MV-4-11 (cell line): ENCODE measurements at regions not wholly inside any gene's neighbourhood (a gene's known extent, or its start where the extent isn't known, plus 50 kb on each side); places are given as distances from the start of the nearest gene placed in this dataset.
"Not testable (repeated sequence)": the region's sequence is repeated elsewhere in the genome, so short reads cannot be mapped to it uniquely, and the experiment has no call there.

ENCODE experiments used
- DNase-seq: peaks from one replicate; lab custom pipeline; 2025; lab: John Stamatoyannopoulos, UW

DNA sequence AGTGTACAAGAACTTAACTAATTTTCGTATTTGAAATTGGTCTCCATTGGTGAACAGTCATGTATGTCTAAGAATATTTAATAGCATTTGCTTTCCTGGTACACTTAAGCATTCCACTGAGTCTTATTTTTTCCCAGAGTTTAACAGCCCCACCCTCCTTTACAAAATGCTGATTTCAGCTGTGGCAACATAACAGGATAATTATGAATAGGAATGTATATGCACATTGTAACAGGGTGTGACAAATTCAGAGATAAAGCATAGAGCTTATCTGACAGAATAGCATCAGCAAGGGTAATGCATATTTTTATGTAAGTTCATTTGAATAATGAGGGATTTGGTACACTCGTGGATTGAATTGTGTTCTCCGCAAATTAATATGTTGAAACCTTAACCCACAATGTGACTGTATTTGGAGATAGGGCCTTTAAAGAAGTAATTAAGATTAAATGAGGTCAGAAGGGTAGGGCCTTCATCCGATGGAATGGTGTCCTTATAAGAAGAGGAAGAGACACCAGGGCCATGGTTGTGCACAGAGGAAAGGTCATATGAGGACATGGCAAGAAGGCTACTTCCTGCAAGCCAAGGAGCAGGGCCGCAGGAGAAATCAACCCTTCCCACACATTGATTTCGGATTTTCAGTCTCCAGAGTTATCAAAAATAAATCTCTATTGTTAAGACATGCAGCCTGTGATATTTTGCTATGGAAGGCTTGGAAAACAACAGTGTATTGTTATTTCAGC lies 439.7 kb upstream of the CDH20 start:
- DNase-seq, result no peak

DNA sequence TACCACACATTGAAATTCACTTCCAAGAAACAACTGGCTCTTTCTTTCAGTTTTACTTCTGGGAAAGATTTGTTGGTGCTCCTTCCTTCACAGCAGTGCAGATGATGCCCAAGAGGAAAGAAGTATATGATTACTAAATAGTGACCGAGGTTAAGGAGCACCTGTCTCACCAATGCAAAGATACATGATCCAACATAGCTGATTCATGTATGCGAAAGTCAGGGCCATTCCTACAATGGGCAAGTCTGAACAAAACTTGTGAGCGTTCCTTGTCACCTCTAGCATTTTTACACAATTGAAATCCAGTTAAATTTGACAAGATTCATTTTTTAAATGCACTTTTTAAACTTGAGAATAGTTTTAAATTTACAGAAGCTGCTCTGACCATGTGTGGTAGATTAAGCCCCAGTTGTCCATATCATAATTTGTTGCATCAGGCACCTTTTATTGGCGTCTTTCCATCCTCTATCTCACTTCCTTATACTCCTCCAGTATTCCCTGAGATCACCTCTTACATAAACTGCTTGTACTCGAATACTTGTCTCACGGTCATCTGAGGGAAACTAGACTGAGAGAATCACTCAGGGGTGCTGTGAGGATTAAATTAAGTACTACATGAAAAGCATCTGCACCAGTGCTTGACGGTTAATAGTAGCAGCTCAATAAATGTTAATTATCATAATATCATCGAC lies 438.8 kb upstream of the CDH20 start:
- no peak for DNase-seq

DNA sequence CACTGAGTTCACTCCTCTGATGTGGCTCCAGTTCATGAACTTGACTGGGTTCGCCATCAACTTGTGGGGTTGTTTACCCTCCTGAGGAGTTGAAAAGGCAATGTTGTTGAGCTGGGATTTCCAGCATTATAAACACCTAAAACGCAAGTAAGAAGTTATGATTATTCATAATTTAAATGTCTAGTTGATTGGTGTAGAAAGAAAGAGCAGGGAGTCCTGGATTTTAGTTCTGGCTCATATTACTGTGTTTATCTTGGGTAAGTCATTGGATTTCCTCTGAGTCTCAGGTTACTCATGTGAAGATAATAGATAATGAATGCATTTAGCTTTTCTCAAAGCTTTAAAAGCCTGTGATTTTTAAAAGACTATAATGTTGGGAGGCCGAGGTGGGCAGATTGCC lies 438.0 kb upstream of the CDH20 start:
- no peak for DNase-seq

DNA sequence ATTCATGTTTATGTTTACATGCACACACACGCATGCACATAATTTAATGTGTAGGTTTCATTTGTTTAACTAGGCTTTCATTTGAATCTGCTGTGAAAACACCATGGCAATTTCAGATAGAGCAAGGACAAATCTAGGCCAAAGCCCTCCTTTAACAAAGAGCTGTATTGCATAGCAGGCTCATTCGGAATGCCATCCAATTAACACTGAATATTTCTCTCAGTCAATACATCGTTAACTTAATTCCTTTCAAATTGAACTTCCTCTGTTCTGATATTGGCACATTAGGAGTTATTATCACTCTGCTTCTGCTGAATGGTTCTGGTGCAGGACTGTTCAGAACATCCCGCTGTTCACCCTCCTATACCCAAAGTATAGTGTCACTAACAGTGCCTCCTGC lies 435.1 kb upstream of the CDH20 start:
- DNase-seq, result no peak

GRCh38 chr18:60905699-60906098 lies 427.5 kb upstream of the CDH20 start:
- DNase-seq, result no peak

DNA sequence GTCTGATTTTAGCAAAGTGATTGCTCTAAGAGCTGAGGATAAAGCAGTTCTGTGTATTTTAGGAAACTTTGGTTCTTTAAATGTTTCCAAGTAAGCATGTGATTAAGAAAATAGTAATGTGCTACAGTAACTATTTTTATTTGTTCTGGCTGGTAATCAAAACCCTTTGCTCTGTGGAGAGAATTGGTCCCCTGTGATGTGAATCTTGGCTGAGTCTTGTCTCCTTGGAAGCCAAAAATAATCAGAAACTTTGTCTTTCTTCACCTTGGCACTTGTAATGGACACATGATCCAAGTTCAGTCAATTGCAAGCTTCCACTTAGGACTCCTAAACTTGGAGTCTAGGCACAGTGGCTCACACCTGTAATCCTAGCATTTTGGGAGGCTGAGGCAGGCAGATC lies 422.7 kb upstream of the CDH20 start:
- no peak for DNase-seq

- DNase-seq, result no peak
Measured at GRCh38 chr18:60911504-60911903, 421.7 kb upstream of the CDH20 start.

DNA sequence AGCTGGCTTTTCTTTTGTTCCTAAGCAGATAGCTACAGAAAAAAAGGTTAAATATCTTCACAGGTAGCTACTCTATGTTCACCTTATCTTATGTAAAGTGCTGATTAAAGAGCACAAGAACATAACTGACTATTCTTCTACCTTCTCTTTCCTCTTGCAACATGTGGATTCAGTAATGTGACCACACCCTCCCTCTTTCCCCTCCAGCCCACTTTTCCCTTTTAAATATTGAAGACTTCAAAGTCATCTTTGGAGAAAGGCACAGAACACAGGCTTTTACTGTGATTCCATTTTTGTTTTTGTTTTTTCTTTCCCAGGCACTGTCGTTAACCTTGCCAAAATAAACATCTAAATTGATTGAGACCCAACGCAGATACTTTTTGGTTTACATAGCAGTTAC lies 418.1 kb upstream of the CDH20 start:
- DNase-seq, result no peak

GRCh38 chr18:60918862-60919261 lies 414.4 kb upstream of the CDH20 start:
- DNase-seq, result not testable (repeated sequence)

GRCh38 chr18:60925892-60926291 lies 407.3 kb upstream of the CDH20 start:
- DNase-seq, result no peak

- DNase-seq, result no peak
Measured at GRCh38 chr18:60929966-60930365, 403.3 kb upstream of the CDH20 start.

DNA sequence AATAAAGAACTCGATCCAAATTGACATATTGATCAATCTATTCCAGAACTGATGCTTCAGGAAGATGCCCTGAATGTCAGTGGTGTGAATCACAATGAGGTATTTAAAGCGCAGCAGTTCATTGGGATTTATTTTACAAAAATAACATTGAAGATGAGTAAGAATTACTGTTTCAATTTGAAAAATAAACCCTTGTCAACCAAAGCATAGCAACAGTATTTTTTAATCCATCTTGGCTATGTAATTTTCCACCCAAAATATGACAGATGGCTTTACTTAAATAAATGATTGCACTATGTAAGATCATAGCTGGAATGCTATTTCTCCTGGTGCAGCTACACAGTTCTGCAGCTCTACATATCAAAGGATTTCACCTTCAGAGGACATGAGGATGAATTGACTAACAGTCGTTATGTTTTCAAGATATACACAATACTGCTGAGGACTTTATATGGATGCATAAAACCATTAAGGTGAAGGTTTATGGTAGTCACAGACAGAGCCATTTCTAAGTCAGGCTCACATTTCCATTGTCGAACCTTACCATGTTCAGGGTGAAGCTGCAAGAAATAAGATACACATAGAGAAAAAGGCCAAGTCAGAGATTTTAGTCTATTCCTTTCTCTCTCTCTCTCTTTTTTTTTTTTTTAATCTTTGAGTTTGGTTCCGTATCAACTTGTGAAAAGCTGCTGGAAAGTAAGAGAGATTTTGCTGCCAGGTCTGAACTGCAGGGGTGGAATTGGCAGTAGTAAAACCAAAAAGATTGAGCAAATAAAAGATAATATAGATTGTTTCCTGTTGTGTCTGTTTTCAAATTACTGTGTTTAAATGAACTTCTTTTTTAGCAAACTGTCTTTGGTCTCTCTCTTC lies 398.0 kb upstream of the CDH20 start:
- no peak for DNase-seq

- no peak for DNase-seq
Measured at GRCh38 chr18:60936101-60936500, 397.1 kb upstream of the CDH20 start.

GRCh38 chr18:60943297-60943696 lies 389.9 kb upstream of the CDH20 start:
- no peak for DNase-seq

GRCh38 chr18:60950634-60951033 lies 382.6 kb upstream of the CDH20 start:
- no peak for DNase-seq

- no peak for DNase-seq
Measured at GRCh38 chr18:60951091-60951490, 382.1 kb upstream of the CDH20 start.

DNA sequence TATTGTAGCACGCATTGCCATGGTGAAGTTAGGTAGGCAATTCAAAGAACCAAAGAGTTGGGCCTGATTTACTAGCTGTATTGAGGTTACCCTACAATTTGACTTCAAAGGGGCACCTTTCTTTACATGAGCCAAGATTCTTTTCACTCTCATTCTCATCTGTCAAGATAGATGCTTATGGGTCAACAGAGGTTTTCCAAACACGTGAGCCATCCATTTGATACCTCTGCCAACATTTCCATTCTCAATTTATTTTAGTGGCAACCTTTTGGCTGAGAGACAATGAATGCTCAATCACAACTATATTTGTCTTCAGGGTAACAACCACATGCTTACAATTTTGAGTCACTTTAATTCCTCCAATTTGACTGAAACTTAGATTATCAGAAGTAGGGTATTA lies 370.6 kb upstream of the CDH20 start:
- DNase-seq, result no peak

DNA sequence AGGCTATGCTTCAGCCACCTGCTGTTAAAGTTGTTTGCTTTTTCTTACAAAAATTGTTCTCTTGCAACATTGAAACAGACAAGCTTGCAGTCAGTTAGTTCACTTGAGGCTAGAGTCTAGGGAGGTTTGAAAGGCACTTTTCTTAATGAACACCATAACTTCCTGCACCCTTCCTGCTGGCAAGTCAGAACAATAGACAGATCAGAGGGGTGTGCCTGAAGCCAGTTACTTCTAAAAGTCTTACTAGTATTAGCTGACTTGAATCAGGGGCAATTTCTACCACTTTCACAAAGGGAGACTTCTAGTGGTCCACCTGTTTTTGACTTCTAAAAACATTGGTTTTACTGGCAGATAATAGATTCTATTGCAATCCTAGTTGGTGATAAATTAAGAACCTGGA lies 367.4 kb upstream of the CDH20 start:
- DNase-seq, result no peak

DNA sequence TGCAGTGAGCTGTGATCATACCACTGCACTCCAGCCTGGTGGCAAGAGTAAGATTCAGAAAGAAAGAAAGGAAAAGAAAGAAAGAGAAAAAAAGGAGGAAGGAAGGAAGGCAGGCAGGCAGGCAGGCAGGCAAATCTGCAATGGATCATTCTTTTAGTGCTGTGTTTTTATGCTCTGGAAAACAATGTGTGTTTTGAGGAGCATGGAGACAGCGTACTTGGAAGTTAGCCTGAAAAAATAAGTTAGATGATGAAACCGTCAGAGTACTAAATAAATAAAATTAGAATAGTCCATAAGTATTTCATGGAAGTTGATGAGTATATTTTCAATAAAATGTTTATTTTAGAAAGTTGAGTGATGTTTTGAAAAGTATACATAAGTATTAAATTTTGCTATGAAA lies 366.4 kb upstream of the CDH20 start:
- DNase-seq, result no peak

DNA sequence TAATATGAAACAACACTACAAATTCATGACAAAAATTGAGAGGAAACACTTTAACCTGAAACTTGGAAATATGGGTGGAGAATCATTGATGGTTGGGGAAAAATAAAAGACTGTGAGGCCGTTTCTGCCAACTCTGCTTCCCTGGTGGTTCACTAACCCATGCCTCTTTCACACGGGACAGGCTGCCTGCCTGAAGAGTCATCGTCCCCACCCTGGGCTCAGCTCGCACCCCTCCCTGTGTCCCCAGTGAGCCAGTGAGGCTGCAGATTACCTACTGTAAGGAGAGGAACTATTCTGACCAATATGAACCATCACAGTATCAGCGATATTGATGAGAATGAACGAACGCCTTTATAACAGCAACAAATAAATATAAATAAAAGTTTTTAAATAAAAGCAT lies 357.8 kb upstream of the CDH20 start:
- no peak for DNase-seq

DNA sequence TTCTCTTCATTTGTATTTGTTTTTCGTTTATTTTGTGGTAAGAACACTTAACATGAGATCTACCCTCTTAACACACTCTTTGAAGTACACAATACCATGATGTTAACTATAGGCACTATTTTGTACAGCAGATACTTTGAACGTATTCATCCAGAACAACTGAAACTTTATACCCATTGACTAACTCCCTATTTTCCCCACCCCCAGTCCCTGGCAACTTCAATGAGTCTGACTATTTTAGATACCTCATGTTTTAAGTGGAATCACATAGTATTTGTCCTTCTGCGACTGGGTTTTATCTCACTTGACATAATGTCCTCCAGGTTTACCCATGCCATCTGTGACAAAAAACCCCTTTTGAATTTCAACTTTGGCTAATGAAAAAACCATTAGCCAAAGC lies 356.3 kb upstream of the CDH20 start:
- no peak for DNase-seq

GRCh38 chr18:60978338-60978737 lies 354.9 kb upstream of the CDH20 start:
- no peak for DNase-seq

DNA sequence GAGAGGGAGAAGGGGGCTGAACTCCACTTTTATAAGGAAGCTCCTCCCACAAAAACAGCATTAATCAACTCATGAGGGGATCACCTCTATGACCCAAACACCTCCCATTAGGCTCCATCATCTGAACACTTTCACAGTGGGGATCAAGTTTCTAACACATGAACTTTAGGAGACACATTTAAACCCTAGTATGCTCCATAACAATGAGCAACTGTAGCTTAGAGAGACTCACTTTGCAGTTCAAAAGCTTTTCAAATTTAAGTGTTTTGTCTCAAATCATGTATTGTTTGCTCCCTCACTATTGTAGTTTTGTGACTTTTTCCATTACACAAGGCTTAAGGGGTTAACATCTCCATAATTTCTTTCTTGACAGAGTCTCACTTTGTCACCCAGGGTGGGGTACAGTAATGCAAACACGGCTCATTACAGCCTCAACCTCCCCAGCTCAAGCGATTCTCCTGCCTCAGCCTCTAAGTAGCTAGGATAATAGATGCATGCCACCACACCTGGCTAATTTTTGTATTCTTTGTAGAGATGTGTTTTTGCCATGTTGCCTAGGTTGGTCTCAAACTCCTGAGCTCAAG lies 352.7 kb upstream of the CDH20 start:
- no peak for DNase-seq
